Vagina (tissue), 2 donors: ENCODE measurements at regions not wholly inside any gene's neighbourhood (a gene's known extent, or its start where the extent isn't known, plus 50 kb on each side); places are given as distances from the start of the nearest gene placed in this dataset.

Source experiments
- DNase-seq, 2 donors: peaks; one replicate each; pipeline ENCODE4 v3.0.0-alpha.2; 2017; ENCODE audit errors: extremely low spot score in 2 of 2
- H3K27ac ChIP-seq: fragments of 200-600 bp; sonication (generic); one replicate; pipeline ENCODE4 v1.5.1; 2019
- H3K27me3 ChIP-seq: fragments of 200-600 bp; sonication (generic); one replicate; pipeline ENCODE4 v1.5.1; 2019
- H3K36me3 ChIP-seq, 2 donors: fragments of 200-600 bp; sonication (generic); one replicate each; pipeline ENCODE4 v1.5.1; 2017 to 2019
- H3K4me1 ChIP-seq: fragments of 200-600 bp; sonication (generic); one replicate; pipeline ENCODE4 v1.5.1; 2019
- H3K4me3 ChIP-seq, 2 donors: fragments of 200-600 bp; sonication (generic); 1 replicate in 1 of 2; 2 replicates in 1 of 2; pipeline ENCODE4 v1.5.1; 2016 to 2019
- H3K9me3 ChIP-seq: fragments of 200-600 bp; sonication (generic); one replicate; pipeline ENCODE4 v1.5.1; 2019
- POLR2A ChIP-seq, 2 donors: fragments of 450-650 bp; IDR thresholded peaks; one replicate each; pipeline ENCODE4 v1.6.1; 2017; ENCODE audit warnings: antibody characterized with exemption in 2 of 2, mild to moderate bottlenecking in 2 of 2, moderate library complexity in 2 of 2
- POLR2AphosphoS5 ChIP-seq, 2 donors: sonication (generic); formaldehyde crosslinking; IDR thresholded peaks; one replicate each; pipeline ENCODE4 v1.9.0; 2017; ENCODE audit warnings: antibody characterized with exemption in 2 of 2, mild to moderate bottlenecking in 2 of 2, low read depth in 1 of 2; ENCODE audit not compliant: insufficient read depth in 1 of 2
- intact Hi-C: fragments of 100-400 bp; cut with DNase I; formaldehyde crosslinking; loops from one replicate; pipeline ENCODE4 v1.15.1; 2023
- TF ChIP-seq, protein P1 (sequence below), 3 experiments: fragments of 450-650 bp in 2 of 3; fragments of 200-600 bp in 1 of 3; sonication (generic) in 1 of 3; IDR thresholded peaks; one replicate each; pipeline ENCODE4 v1.5.1; 2017 to 2019; ENCODE audit warnings: antibody characterized with exemption in 3 of 3, mild to moderate bottlenecking in 2 of 3, moderate library complexity in 2 of 3

DNA sequence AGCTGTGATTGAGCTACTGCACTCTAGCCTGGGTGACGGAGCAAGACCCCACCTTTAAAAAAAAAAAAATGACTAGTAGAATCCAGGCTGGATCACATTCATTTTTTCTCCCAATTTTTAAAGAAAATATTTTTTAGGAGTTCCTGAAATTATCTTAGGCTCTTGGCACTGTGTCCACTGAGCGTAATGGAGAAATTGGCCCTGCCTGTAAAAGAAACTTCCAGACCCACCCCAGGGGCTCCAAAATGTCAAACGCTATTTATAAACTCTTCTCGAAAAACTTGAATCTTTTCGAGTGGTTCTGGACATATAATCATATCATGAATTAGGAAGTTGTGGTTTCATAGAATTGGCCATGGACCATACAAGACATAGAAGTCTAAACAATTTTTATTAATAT is 300.2 kb upstream of the RGMA start:
- H3K27ac ChIP-seq, result no peak overlapping the region
- intact Hi-C loops, result no loop called here
- no peaks in the 10 kb centered on the region for H3K4me1 ChIP-seq
- H3K27me3 ChIP-seq, result no peaks in the 10 kb centered on the region
- no peaks in the 10 kb centered on the region for H3K9me3 ChIP-seq
- no peak overlapping the region for H3K4me3 ChIP-seq
- TF ChIP-seq POLR2AphosphoS5 (IDR thresholded peaks at IDR 0.05; ENCODE audit: insufficient read depth in 1 of 2, low read depth in 1 of 2), result no peak
- TF ChIP-seq, protein P1, sequence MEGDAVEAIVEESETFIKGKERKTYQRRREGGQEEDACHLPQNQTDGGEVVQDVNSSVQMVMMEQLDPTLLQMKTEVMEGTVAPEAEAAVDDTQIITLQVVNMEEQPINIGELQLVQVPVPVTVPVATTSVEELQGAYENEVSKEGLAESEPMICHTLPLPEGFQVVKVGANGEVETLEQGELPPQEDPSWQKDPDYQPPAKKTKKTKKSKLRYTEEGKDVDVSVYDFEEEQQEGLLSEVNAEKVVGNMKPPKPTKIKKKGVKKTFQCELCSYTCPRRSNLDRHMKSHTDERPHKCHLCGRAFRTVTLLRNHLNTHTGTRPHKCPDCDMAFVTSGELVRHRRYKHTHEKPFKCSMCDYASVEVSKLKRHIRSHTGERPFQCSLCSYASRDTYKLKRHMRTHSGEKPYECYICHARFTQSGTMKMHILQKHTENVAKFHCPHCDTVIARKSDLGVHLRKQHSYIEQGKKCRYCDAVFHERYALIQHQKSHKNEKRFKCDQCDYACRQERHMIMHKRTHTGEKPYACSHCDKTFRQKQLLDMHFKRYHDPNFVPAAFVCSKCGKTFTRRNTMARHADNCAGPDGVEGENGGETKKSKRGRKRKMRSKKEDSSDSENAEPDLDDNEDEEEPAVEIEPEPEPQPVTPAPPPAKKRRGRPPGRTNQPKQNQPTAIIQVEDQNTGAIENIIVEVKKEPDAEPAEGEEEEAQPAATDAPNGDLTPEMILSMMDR (IDR thresholded peaks at IDR 0.05), result no peak
- TF ChIP-seq POLR2A (IDR thresholded peaks at IDR 0.05), result no peak
- no peak for DNase-seq
- H3K36me3 ChIP-seq, result no peaks in the 10 kb centered on the region

DNA sequence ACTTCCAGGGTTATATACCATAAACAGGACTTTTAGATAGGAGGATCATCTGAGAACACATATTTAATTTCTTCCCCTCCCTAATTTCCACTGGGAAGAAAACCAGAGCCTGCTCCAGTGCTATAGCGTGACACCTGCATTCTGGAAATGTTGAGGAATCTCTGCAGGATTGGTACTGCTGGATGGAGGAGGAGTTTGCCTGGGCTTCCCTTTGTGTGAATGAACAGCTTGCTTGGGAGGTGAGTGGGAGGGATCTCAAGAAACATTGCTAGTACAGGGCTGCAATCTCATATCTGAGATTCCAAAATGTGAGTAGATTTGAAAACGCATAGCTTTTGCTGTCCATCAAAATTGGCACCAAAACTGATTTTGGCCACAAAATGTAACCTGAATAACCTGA is 295.9 kb upstream of the RGMA start:
- no peaks in the 10 kb centered on the region for H3K36me3 ChIP-seq
- no peaks in the 10 kb centered on the region for H3K9me3 ChIP-seq
- TF ChIP-seq, protein P1 (IDR thresholded peaks at IDR 0.05), result no peak
- TF ChIP-seq POLR2AphosphoS5 (IDR thresholded peaks at IDR 0.05; ENCODE audit: insufficient read depth in 1 of 2, low read depth in 1 of 2) (no peak), POLR2A (IDR thresholded peaks at IDR 0.05) (no peak)
- no peak for DNase-seq
- H3K4me1 ChIP-seq, result no peaks in the 10 kb centered on the region
- H3K27ac ChIP-seq, result no peak overlapping the region
- H3K4me3 ChIP-seq, result no peak overlapping the region
- no peaks in the 10 kb centered on the region for H3K27me3 ChIP-seq
- intact Hi-C loops, result no loop called here

DNA sequence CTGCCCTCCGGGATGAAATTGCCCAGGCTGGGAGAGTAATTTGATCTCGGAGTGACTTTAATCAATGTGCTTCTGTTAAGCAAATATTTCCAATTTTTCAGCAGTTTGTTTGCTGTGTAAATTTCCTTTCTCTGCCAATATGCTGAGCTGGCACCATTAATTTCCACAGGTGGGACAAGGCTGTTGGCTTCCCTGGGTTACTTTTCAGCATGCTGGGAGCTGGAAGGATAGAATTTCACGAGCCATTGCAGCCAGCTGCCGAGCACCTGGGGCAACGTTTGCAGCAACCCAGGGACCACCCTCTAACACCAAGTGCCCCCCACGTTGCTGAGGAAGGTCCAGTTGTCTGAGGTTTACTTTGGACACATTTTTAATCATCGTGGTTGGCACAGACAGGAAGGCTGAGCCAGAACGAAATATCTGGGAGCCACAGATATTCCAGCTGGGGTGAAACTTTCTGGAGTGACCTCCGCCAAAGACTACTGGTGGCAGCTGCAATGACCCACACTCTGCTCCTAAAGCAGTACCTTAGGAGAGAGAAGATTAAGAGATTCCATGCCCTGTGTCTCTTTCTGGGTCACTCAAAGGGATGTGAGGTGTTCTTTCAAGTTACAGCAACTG is 293.3 kb upstream of the RGMA start:
- Histone ChIP-seq H3K36me3 (no peaks in the 10 kb centered on the region), H3K9me3 (no peaks in the 10 kb centered on the region), H3K4me1 (no peaks in the 10 kb centered on the region), H3K27ac (no peak overlapping the region), H3K27me3 (no peaks in the 10 kb centered on the region), H3K4me3 (no peak overlapping the region)
- TF ChIP-seq POLR2A (IDR thresholded peaks at IDR 0.05) (no peak), POLR2AphosphoS5 (IDR thresholded peaks at IDR 0.05; ENCODE audit: insufficient read depth in 1 of 2, low read depth in 1 of 2) (no peak)
- TF ChIP-seq, protein P1 (IDR thresholded peaks at IDR 0.05), result no peak
- no peak for DNase-seq
- intact Hi-C loops, result no loop called here

DNA sequence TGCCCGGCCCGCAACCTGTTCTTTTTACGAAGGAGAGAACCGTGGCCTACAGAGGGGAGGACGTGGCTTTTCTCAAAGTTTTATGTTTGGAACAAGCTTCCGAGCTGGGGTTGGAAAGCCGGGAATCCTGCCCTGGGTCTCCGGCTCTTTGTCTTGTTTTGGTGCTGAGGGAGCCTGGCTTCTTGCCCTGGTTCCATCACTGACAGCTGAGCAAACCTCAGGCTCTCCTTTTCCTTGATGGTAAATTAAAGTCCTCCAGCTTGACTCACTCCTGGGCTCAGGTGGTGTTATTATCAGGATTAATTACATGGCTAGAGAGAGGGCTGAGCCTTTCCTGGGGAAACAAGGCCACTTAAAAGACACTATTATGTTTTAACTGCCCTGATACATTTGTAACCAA is 289.5 kb upstream of the RGMA start:
- H3K36me3 ChIP-seq, result no peaks in the 10 kb centered on the region
- TF ChIP-seq, protein P1 (IDR thresholded peaks at IDR 0.05), result no peak
- no peak for TF ChIP-seq POLR2AphosphoS5 (IDR thresholded peaks at IDR 0.05; ENCODE audit: insufficient read depth in 1 of 2, low read depth in 1 of 2)
- no peak for TF ChIP-seq POLR2A (IDR thresholded peaks at IDR 0.05)
- intact Hi-C loops, result no loop called here
- no peaks in the 10 kb centered on the region for H3K4me1 ChIP-seq
- no peaks in the 10 kb centered on the region for H3K27me3 ChIP-seq
- no peaks in the 10 kb centered on the region for H3K9me3 ChIP-seq
- no peak for DNase-seq
- no peak overlapping the region for H3K4me3 ChIP-seq
- no peak overlapping the region for H3K27ac ChIP-seq

DNA sequence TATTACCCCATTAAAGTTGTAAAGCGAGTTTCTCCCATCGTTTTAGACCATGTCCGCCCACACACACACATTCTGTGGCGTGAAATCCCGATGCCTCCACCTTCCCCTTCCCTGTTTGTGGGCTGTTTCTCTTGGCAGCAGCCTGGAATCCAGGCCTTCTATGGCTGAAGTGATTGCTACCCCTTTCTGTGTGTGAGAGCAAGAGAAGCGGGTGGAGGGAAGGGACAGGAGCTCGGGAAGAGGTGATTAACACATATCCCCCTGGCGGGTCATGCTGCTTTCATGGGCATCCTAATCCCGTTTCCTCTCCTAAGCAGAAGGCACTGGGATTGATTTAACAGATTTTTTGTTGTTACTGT is 283.8 kb upstream of the RGMA start:
- intact Hi-C loops, result no loop called here
- Histone ChIP-seq H3K4me3 (no peak overlapping the region), H3K9me3 (no peaks in the 10 kb centered on the region), H3K27ac (no peak overlapping the region), H3K4me1 (no peaks in the 10 kb centered on the region), H3K27me3 (no peaks in the 10 kb centered on the region), H3K36me3 (no peaks in the 10 kb centered on the region)
- DNase-seq, result no peak
- TF ChIP-seq POLR2A (IDR thresholded peaks at IDR 0.05) (no peak), POLR2AphosphoS5 (IDR thresholded peaks at IDR 0.05; ENCODE audit: insufficient read depth in 1 of 2, low read depth in 1 of 2) (no peak)
- TF ChIP-seq, protein P1 (IDR thresholded peaks at IDR 0.05), result no peak
